ENCODE measurements at regions not wholly inside any gene's neighbourhood (a gene's known extent, or its start where the extent isn't known, plus 50 kb on each side); places are given as distances from the start of the nearest gene placed in this dataset.

GRCh38 chr16:13377143-13377542 lies 475.7 kb downstream of the SHISA9 start:
- FAIRE-seq: no peak
- in situ Hi-C loops (cut with MboI): no loop called here
- Histone ChIP-seq H3K4me3 (no peak overlapping the region), H3K79me2 (ENCODE audit: control insufficient read depth, insufficient read depth, low read length) (no peaks in the 10 kb centered on the region), H3K9ac (ENCODE audit: control insufficient read depth, insufficient read depth, low read length) (no peak overlapping the region), H3K4me1 (ENCODE audit: control insufficient read depth, insufficient read depth, low read length) (no peaks in the 10 kb centered on the region; the same call in 1 of the 2 replicates), H2AFZ (ENCODE audit: control insufficient read depth, low read depth, low read length) (no peak overlapping the region), H3K27ac (ENCODE audit: control insufficient read depth, insufficient read depth) (no peak overlapping the region), H3K9me3 (replicated peaks; ENCODE audit: control insufficient read depth, insufficient read depth, low read length) (no peaks in the 10 kb centered on the region; the same call in 2 of the 3 replicates), H3K4me2 (ENCODE audit: control insufficient read depth, insufficient read depth) (no peak overlapping the region), H3K27me3 (replicated peaks in 1 of 2; ENCODE audit: control insufficient read depth in 2 of 2, insufficient read depth in 2 of 2, low read length in 1 of 2) (no peaks in the 10 kb centered on the region), H3K36me3 (ENCODE audit: control insufficient read depth in 2 of 2, insufficient read depth in 2 of 2, low read length in 1 of 2) (no peaks in the 10 kb centered on the region), H4K20me1 (ENCODE audit: control insufficient read depth, insufficient read depth) (no peaks in the 10 kb centered on the region)
- BruUV-seq (replicated peaks): no TSS peak
- intact Hi-C loops (cut with micrococcal nuclease; ENCODE audit: unreplicated experiment): no loop called here
- WGBS (ENCODE audit: insufficient coverage, insufficient replicate concordance, low lambda C conversion rate, missing lambda C conversion rate): 47% methylated on average over 3 of the region's 3 CpGs
- RAD21 ChIA-PET (ENCODE audit: unreplicated experiment): interaction anchor here (0.7 to 2.2 kb wide), 7 partner anchors 13 to 64 kb away, joined by 3 to 12 read pairs (median 3); no protein-coding TSS in a partner anchor
- POLR2A ChIA-PET: interaction anchor here (0.7 to 2.2 kb wide), 4 partner anchors 10 to 276 kb away, joined by 3 to 11 read pairs (median 4); no protein-coding TSS in a partner anchor
- no peak for ATAC-seq
- SMC1A ChIA-PET (ENCODE audit: uncharacterized antibody, unreplicated experiment): interaction anchor here (0.5 to 4.0 kb wide), 14 partner anchors 9 to 126 kb away, joined by 3 to 19 read pairs (median 4); no protein-coding TSS in a partner anchor
- DNase-seq (ENCODE audit: low read depth, low spot score): no peak
- CTCF ChIA-PET: interaction anchor here (0.9 to 2.4 kb wide), 4 partner anchors 11 to 542 kb away, joined by 3 to 10 read pairs (median 4); partner anchors contain the start of gene ERCC4
- TF ChIP-seq MTA2 (IDR thresholded peaks at IDR 0.05; ENCODE audit: low read depth) (no peak), KAT2A (conservative IDR thresholded peaks at IDR 0.05; ENCODE audit: control insufficient read depth, low read depth, low read length) (no peak), IKZF1 (conservative IDR thresholded peaks at IDR 0.05) (no peak)

GRCh38 chr16:13378151-13378550 lies 476.8 kb downstream of the SHISA9 start:
- no TSS peak for BruUV-seq (replicated peaks)
- no peak for ATAC-seq
- no peaks in the 10 kb centered on the region for H3K79me2 ChIP-seq (ENCODE audit: control insufficient read depth, insufficient read depth, low read length)

More at GRCh38 chr16:13378151-13378550, 476.8 kb downstream of the SHISA9 start:
- ChIA-PET CTCF (interaction anchor here (1.0 to 2.4 kb wide), 2 partner anchors 10 to 75 kb away, joined by 4 to 10 read pairs; no protein-coding TSS in a partner anchor), SMC1A (ENCODE audit: uncharacterized antibody, unreplicated experiment) (interaction anchor here (0.9 to 4.0 kb wide), 8 partner anchors 9 to 75 kb away, joined by 3 to 18 read pairs (median 6); no protein-coding TSS in a partner anchor), RAD21 (ENCODE audit: unreplicated experiment) (interaction anchor here (0.9 to 1.5 kb wide), 4 partner anchors 9 to 59 kb away, joined by 3 to 5 read pairs (median 3); no protein-coding TSS in a partner anchor), POLR2A (interaction anchor here (1.8 to 2.2 kb wide), 2 partner anchors 9 to 34 kb away, joined by 4 to 11 read pairs; no protein-coding TSS in a partner anchor)
- H3K4me3 ChIP-seq: no peak overlapping the region
- no peaks in the 10 kb centered on the region for H3K36me3 ChIP-seq (ENCODE audit: control insufficient read depth in 2 of 2, insufficient read depth in 2 of 2, low read length in 1 of 2)
- in situ Hi-C loops (cut with MboI) (no loop called here), intact Hi-C loops (cut with micrococcal nuclease; ENCODE audit: unreplicated experiment) (no loop called here)
- TF ChIP-seq, protein P1, sequence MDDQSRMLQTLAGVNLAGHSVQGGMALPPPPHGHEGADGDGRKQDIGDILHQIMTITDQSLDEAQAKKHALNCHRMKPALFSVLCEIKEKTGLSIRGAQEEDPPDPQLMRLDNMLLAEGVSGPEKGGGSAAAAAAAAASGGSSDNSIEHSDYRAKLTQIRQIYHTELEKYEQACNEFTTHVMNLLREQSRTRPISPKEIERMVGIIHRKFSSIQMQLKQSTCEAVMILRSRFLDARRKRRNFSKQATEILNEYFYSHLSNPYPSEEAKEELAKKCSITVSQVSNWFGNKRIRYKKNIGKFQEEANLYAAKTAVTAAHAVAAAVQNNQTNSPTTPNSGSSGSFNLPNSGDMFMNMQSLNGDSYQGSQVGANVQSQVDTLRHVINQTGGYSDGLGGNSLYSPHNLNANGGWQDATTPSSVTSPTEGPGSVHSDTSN (IDR thresholded peaks at IDR 0.05; ENCODE audit: insufficient replicate concordance, low read depth, low read length): no peak
- TF ChIP-seq CHD1 (IDR thresholded peaks at IDR 0.05; ENCODE audit: low read depth, low read length) (no peak), EED (IDR thresholded peaks at IDR 0.05; ENCODE audit: low read depth) (no peak)
- no peak overlapping the region; the same call in 1 of the 2 replicates for H2AFZ ChIP-seq (ENCODE audit: control insufficient read depth, low read depth, low read length)
- no peaks in the 10 kb centered on the region for H4K20me1 ChIP-seq (ENCODE audit: control insufficient read depth, insufficient read depth)
- H3K4me1 ChIP-seq (ENCODE audit: control insufficient read depth, insufficient read depth, low read length): no peaks in the 10 kb centered on the region; the same call in 1 of the 2 replicates
- no peaks in the 10 kb centered on the region for H3K27me3 ChIP-seq (replicated peaks in 1 of 2; ENCODE audit: control insufficient read depth in 2 of 2, insufficient read depth in 2 of 2, low read length in 1 of 2)
- WGBS (ENCODE audit: insufficient coverage, insufficient replicate concordance, low lambda C conversion rate, missing lambda C conversion rate): 0% methylated on average over 2 of the region's 2 CpGs
- FAIRE-seq (no peak), DNase-seq (ENCODE audit: low read depth, low spot score) (no peak)
- H3K9ac ChIP-seq (ENCODE audit: control insufficient read depth, insufficient read depth, low read length): no peak overlapping the region
- H3K27ac ChIP-seq (ENCODE audit: control insufficient read depth, insufficient read depth): no peak overlapping the region
- no peaks in the 10 kb centered on the region; the same call in 2 of the 3 replicates for H3K9me3 ChIP-seq (replicated peaks; ENCODE audit: control insufficient read depth, insufficient read depth, low read length)
- no peak overlapping the region for H3K4me2 ChIP-seq (ENCODE audit: control insufficient read depth, insufficient read depth)
